SJCRH30 (cell line): ENCODE measurements at regions not wholly inside any gene's neighbourhood (a gene's known extent, or its start where the extent isn't known, plus 50 kb on each side); places are given as distances from the start of the nearest gene placed in this dataset.
"Not testable (repeated sequence)": the region's sequence is repeated elsewhere in the genome, so short reads cannot be mapped to it uniquely, and the experiment has no call there.

ENCODE experiments used
- DNase-seq, 2 experiments: peaks; one replicate each; pipeline ENCODE4 v3.0.0-alpha.2; 2015 to 2020
- H3K27ac ChIP-seq: fragments of 250-450 bp; sonication (Bioruptor Pico); 2 replicates; pipeline ENCODE4 v1.5.1; 2020; ENCODE audit warnings: mild to moderate bottlenecking, moderate library complexity
- H3K27me3 ChIP-seq: fragments of 250-450 bp; sonication (Bioruptor Pico); 2 replicates; pipeline ENCODE4 v1.5.1; 2020; ENCODE audit warnings: mild to moderate bottlenecking, moderate library complexity
- H3K36me3 ChIP-seq: fragments of 250-450 bp; sonication (Bioruptor Pico); 2 replicates; pipeline ENCODE4 v1.5.1; 2020; ENCODE audit warnings: mild to moderate bottlenecking, moderate library complexity
- H3K4me1 ChIP-seq: fragments of 250-450 bp; sonication (Bioruptor Pico); 2 replicates; pipeline ENCODE4 v1.5.1; 2020; ENCODE audit warnings: mild to moderate bottlenecking, moderate library complexity
- H3K4me3 ChIP-seq: fragments of 250-450 bp; sonication (Bioruptor Pico); 2 replicates; pipeline ENCODE4 v1.5.1; 2020; ENCODE audit warnings: mild to moderate bottlenecking, moderate library complexity
- H3K9me3 ChIP-seq: fragments of 250-450 bp; sonication (Bioruptor Pico); replicated peaks from 2 replicates; pipeline ENCODE4 v1.5.1; 2020; ENCODE audit warnings: mild to moderate bottlenecking, moderate library complexity

GRCh38 chr4:79663865-79664264, 255.8 kb upstream of the GK2 start:
- DNase-seq: no peak
- no peaks in the 10 kb centered on the region for H3K36me3 ChIP-seq
- H3K27me3 ChIP-seq: no peaks in the 10 kb centered on the region
- H3K4me1 ChIP-seq: no peaks in the 10 kb centered on the region
- no peak overlapping the region for H3K4me3 ChIP-seq
- no peaks in the 10 kb centered on the region for H3K9me3 ChIP-seq
- no peak overlapping the region for H3K27ac ChIP-seq

GRCh38 chr4:79663141-79663540, 255.1 kb upstream of the GK2 start:
- H3K4me1 ChIP-seq: no peaks in the 10 kb centered on the region
- no peaks in the 10 kb centered on the region for H3K9me3 ChIP-seq
- DNase-seq: no peak
- no peaks in the 10 kb centered on the region for H3K27me3 ChIP-seq
- no peak overlapping the region for H3K27ac ChIP-seq
- H3K36me3 ChIP-seq: no peaks in the 10 kb centered on the region
- H3K4me3 ChIP-seq: no peak overlapping the region

- no peaks in the 10 kb centered on the region for H3K4me1 ChIP-seq
- H3K9me3 ChIP-seq: no peaks in the 10 kb centered on the region; the same call in 1 of the 2 replicates
- no peaks in the 10 kb centered on the region for H3K36me3 ChIP-seq
- H3K27ac ChIP-seq: no peak overlapping the region
- H3K27me3 ChIP-seq: no peaks in the 10 kb centered on the region
- H3K4me3 ChIP-seq: no peak overlapping the region
- no peak for DNase-seq
Observed at GRCh38 chr4:79662651-79663050, 254.6 kb upstream of the GK2 start.

- no peak for DNase-seq
Observed at GRCh38 chr4:79661196-79661595, 253.2 kb upstream of the GK2 start.

GRCh38 chr4:79659308-79659870, 251.4 kb upstream of the GK2 start:
- not testable (repeated sequence) for H3K4me3 ChIP-seq, H3K9me3 ChIP-seq, H3K27ac ChIP-seq, H3K27me3 ChIP-seq, H3K36me3 ChIP-seq, DNase-seq, H3K4me1 ChIP-seq

More at GRCh38 chr4:79661196-79661595, 253.2 kb upstream of the GK2 start:
- H3K4me1 ChIP-seq: no peaks in the 10 kb centered on the region
- H3K4me3 ChIP-seq: no peak overlapping the region
- no peak overlapping the region for H3K27ac ChIP-seq
- H3K36me3 ChIP-seq: no peaks in the 10 kb centered on the region
- no peaks in the 10 kb centered on the region for H3K27me3 ChIP-seq
- H3K9me3 ChIP-seq: peaks cover 4% of the 10 kb centered on the region; the same call in 1 of the 2 replicates

- Histone ChIP-seq H3K4me1 (peaks cover 2% of the 10 kb centered on the region), H3K36me3 (no peaks in the 10 kb centered on the region)
Observed at GRCh38 chr4:79657379-79657778, 249.4 kb upstream of the GK2 start.

GRCh38 chr4:79653871-79654270, 245.8 kb upstream of the GK2 start:
- Histone ChIP-seq H3K27me3 (no peaks in the 10 kb centered on the region), H3K27ac (no peak overlapping the region)

More at GRCh38 chr4:79657379-79657778, 249.4 kb upstream of the GK2 start:
- Histone ChIP-seq H3K4me3 (no peak overlapping the region), H3K9me3 (peaks cover 4% of the 10 kb centered on the region; the same call in 1 of the 2 replicates), H3K27me3 (no peaks in the 10 kb centered on the region), H3K27ac (no peak overlapping the region)
- no peak for DNase-seq

GRCh38 chr4:79652738-79653137, 244.7 kb upstream of the GK2 start:
- no peak for DNase-seq
- Histone ChIP-seq H3K4me3 (no peak overlapping the region), H3K9me3 (peaks cover 4% of the 10 kb centered on the region; the same call in 1 of the 2 replicates), H3K27ac (no peak overlapping the region), H3K4me1 (peaks cover 19% of the 10 kb centered on the region), H3K36me3 (no peaks in the 10 kb centered on the region), H3K27me3 (no peaks in the 10 kb centered on the region)

More at GRCh38 chr4:79653871-79654270, 245.8 kb upstream of the GK2 start:
- Histone ChIP-seq H3K4me1 (peaks cover 19% of the 10 kb centered on the region), H3K4me3 (no peak overlapping the region), H3K36me3 (no peaks in the 10 kb centered on the region), H3K9me3 (peaks cover 4% of the 10 kb centered on the region; the same call in 1 of the 2 replicates)
- no peak for DNase-seq

GRCh38 chr4:79652232-79652631, 244.2 kb upstream of the GK2 start:
- peaks cover 19% of the 10 kb centered on the region for H3K4me1 ChIP-seq
- H3K36me3 ChIP-seq: no peaks in the 10 kb centered on the region
- H3K27me3 ChIP-seq: no peaks in the 10 kb centered on the region
- peak in 1 of 2 experiments; percentile 10 for DNase-seq
- H3K9me3 ChIP-seq: peaks cover under 1% of the 10 kb centered on the region; the same call in 1 of the 2 replicates
- H3K27ac ChIP-seq: no peak overlapping the region
- no peak overlapping the region for H3K4me3 ChIP-seq

GRCh38 chr4:79651456-79651855, 243.4 kb upstream of the GK2 start:
- Histone ChIP-seq H3K9me3 (no peaks in the 10 kb centered on the region), H3K4me3 (no peak overlapping the region), H3K27ac (no peak overlapping the region), H3K27me3 (no peaks in the 10 kb centered on the region), H3K36me3 (no peaks in the 10 kb centered on the region), H3K4me1 (peaks cover 19% of the 10 kb centered on the region)
- DNase-seq: peak in 1 of 2 experiments; percentile 27

GRCh38 chr4:79650794-79651431, 242.9 kb upstream of the GK2 start:
- Histone ChIP-seq H3K9me3 (no peaks in the 10 kb centered on the region), H3K36me3 (no peaks in the 10 kb centered on the region), H3K4me1 (peaks cover 19% of the 10 kb centered on the region), H3K27me3 (no peaks in the 10 kb centered on the region), H3K4me3 (no peak overlapping the region), H3K27ac (no peak overlapping the region; the same call in 1 of the 2 replicates)
- DNase-seq: peak; percentile 31 to 78

GRCh38 chr4:79650217-79650616, 242.2 kb upstream of the GK2 start:
- no peak for DNase-seq
- Histone ChIP-seq H3K27me3 (no peaks in the 10 kb centered on the region), H3K4me1 (peaks cover 19% of the 10 kb centered on the region), H3K27ac (no peak overlapping the region), H3K4me3 (no peak overlapping the region), H3K9me3 (no peaks in the 10 kb centered on the region), H3K36me3 (no peaks in the 10 kb centered on the region)

GRCh38 chr4:79645942-79646341, 237.9 kb upstream of the GK2 start:
- H3K4me1 ChIP-seq: peaks cover 4% of the 10 kb centered on the region
- no peak overlapping the region for H3K4me3 ChIP-seq

GRCh38 chr4:79638735-79639134, 230.7 kb upstream of the GK2 start:
- H3K27me3 ChIP-seq: no peaks in the 10 kb centered on the region
- H3K27ac ChIP-seq: no peak overlapping the region
- H3K4me1 ChIP-seq: 0 out of 2 replicates have a peak, but pooled peaks cover 3% of the 10 kb centered on the region
- H3K4me3 ChIP-seq: no peak overlapping the region
- H3K9me3 ChIP-seq: no peaks in the 10 kb centered on the region
- H3K36me3 ChIP-seq: no peaks in the 10 kb centered on the region
- DNase-seq: no peak

More at GRCh38 chr4:79645942-79646341, 237.9 kb upstream of the GK2 start:
- H3K27me3 ChIP-seq: no peaks in the 10 kb centered on the region
- no peak for DNase-seq
- H3K9me3 ChIP-seq: no peaks in the 10 kb centered on the region
- H3K36me3 ChIP-seq: no peaks in the 10 kb centered on the region
- H3K27ac ChIP-seq: no peak overlapping the region

- Histone ChIP-seq H3K36me3 (no peaks in the 10 kb centered on the region), H3K27me3 (no peaks in the 10 kb centered on the region), H3K4me3 (no peak overlapping the region), H3K9me3 (no peaks in the 10 kb centered on the region), H3K4me1 (0 out of 2 replicates have a peak, but pooled peaks cover 3% of the 10 kb centered on the region), H3K27ac (no peak overlapping the region)
- no peak for DNase-seq
Observed at GRCh38 chr4:79636991-79637390, 229.0 kb upstream of the GK2 start.
